GM19043 (cell line): ENCODE measurements at regions not wholly inside any gene's neighbourhood (a gene's known extent, or its start where the extent isn't known, plus 50 kb on each side); places are given as distances from the start of the nearest gene placed in this dataset.
"Not testable (repeated sequence)": the region's sequence is repeated elsewhere in the genome, so short reads cannot be mapped to it uniquely, and the experiment has no call there.

ENCODE experiments used
- ATAC-seq: cut with Tn5 transposase; IDR thresholded peaks from one replicate; pipeline ENCODE4 v1.9.1; 2021; ENCODE audit warnings: low read depth; ENCODE audit not compliant: unreplicated experiment

DNA sequence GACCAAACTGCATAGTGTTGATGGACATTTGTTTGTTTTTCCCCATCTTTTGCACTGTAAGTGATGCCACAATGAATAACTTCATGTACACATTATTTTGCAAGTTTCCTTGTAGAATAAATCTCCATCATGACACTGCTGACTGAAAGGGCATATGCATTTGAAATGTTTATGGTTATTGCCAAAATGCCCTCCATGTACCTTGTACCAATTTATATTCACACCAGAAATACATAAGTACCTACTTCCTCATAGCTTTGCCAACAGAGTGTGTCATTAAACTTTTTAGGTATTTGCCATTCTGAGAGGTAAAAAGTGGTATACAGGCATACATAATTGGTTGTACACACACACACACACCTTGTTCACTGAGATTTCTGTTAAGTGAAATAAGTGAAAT lies 361.0 kb upstream of the PCSK5 start:
- ATAC-seq: no peak

DNA sequence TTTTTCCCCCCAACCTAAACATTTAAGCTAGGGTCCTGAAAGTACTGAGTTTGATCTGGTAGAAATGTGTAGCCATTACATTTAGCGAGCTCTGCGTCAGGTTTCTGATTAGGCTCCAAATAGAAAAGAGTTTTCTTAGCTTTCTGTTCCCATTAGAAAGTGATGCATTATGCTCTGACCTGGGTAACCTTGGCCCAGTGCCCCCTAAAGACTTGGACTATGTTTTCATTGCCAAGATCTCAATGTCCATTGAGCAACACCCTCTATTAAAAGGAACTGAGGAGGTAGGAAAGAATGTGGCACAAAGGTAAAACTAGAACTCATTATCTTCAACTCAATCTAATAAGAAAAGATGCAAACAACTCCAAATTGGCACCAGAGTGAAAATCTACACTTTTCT lies 358.9 kb upstream of the PCSK5 start:
- ATAC-seq: no peak

- ATAC-seq: no peak
Measured at GRCh38 chr9:75532233-75533050, 358.0 kb upstream of the PCSK5 start.

GRCh38 chr9:75539523-75539922 lies 350.9 kb upstream of the PCSK5 start:
- no peak for ATAC-seq

DNA sequence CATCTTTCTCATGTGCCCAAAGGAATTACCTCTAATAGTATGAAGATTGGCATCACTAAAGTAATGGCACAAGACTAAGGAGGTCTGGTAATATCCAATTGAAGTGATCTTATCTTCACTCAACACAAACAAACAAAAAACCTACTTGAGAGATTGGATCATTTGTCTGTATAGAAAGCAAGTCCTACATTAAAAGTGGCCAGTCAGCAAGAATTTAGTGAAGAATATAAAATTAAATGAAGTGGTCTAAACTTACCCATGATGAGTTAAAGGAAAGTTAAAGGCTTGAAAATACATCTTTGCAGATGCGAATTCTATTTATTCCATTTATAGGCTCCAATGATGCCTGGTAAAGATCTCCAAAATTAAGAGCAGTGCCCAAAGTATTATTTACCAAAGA lies 350.3 kb upstream of the PCSK5 start:
- no peak for ATAC-seq

GRCh38 chr9:75541734-75542133 lies 348.7 kb upstream of the PCSK5 start:
- no peak for ATAC-seq

DNA sequence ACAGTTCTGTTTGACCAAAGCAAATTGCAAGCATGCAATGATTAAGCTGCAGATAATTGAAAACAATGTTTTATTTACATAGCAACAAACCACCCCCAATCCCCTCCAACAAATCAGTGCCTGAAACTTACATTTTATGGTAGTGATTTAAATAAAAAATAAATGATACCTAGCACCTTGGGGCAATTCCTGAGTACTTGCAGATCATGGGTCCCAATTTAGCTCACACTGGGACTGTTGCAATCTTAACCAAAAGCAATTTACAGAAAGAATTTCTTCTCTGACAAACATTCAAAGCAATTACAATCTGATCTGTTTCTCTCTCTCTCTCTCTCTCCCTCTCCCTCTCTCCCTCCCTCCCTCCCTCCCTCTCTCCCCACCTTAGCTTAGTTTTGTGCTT lies 345.7 kb upstream of the PCSK5 start:
- no peak for ATAC-seq

- no peak for ATAC-seq
Measured at GRCh38 chr9:75545287-75545686, 345.2 kb upstream of the PCSK5 start.

- ATAC-seq: no peak
Measured at GRCh38 chr9:75548871-75549270, 341.6 kb upstream of the PCSK5 start.

- no peak for ATAC-seq
Measured at GRCh38 chr9:75551861-75552260, 338.6 kb upstream of the PCSK5 start.

DNA sequence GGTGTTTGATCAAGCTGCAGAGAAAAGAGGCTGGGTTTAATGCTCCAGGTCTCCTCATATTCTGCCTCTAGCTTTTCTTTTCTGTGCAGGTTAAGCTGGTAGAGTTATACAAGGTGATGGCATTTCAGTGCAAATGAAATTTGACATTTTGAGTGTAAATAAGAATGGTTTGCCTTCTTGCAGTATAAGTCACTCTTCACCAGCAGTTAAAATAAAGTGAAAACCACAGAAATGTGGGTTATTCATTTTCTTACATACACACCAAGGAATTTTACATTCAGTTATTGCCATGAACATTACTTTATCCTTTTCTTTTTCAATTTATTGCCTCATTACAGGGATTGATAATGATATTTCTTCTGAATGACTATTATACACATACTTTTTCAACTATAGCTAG lies 337.5 kb upstream of the PCSK5 start:
- ATAC-seq: no peak

DNA sequence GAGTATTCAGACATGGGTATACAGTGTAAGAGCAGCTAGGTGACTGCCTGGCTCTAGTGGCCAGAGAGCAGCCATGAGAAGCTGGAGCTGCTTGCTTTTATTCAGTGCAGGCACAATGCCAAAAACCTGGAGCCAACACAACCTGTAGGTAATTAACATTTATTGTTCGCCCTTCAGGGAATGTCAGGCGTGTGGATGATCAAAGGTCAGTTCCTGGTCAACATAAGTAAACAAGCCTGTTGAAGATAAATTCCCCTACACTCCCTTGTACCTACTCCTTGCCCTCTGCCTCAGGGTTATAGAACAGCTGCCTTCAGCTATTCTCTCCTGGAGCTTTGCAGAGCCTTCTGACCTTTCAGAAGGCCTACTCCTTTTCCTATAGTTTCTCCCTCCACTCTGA lies 323.7 kb upstream of the PCSK5 start:
- not testable (repeated sequence) for ATAC-seq

DNA sequence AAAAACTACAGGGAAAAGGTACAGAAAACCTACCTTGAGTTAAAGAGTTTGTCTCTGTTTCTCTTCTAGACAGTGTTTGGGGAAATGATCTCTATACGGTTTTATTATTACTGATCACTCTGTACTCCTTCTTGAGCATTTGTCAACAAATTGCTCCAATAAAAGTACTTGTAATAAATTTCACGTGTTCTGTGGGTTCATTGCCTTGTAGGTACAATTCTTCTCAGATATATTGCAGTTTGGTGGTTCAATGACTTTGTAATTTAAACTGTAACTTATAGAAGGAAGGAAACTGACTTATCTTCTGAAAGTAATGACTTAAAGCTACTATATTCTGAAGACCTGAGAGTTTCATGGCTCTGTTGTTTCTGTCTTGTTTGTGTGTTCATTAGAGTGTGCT lies 319.9 kb upstream of the PCSK5 start:
- no peak for ATAC-seq

GRCh38 chr9:75574569-75574968 lies 315.9 kb upstream of the PCSK5 start:
- no peak for ATAC-seq

DNA sequence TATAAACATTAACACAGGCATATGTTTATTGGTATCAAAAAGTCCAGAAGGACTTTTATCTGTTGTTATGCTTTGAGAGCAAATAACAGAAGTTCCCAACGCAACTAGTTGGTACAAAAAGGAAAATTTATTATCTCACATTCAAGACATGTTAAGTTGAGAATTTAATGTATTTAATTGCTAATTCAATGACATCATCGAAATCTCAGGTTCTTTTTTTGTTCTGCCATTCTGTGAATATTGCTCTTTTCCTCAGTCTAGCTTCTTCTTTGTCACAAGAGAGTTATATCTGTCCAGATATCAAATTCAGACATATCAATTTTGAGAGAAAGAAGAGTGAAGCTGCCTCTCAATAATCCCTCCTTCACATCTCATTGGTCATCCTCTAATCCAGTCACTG lies 307.6 kb upstream of the PCSK5 start:
- ATAC-seq: no peak

DNA sequence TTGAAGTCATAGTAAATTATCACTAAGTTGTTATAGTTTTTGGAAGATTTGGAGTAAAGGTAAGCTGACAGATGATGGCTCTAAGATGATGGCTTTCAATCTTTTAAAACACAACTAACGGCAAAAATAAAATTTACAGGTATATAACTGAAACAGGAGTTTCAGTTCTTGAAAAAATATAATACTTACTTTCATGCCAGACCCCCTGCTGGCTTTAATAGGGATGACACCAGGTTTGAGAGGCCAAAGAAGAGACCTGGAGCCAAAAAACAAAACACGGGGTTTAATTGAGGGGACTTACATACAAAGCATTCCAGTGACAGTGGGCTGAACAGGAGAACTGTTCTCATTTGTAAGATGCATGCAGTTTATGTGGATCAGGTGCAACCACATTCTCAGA lies 301.7 kb upstream of the PCSK5 start:
- no peak for ATAC-seq

DNA sequence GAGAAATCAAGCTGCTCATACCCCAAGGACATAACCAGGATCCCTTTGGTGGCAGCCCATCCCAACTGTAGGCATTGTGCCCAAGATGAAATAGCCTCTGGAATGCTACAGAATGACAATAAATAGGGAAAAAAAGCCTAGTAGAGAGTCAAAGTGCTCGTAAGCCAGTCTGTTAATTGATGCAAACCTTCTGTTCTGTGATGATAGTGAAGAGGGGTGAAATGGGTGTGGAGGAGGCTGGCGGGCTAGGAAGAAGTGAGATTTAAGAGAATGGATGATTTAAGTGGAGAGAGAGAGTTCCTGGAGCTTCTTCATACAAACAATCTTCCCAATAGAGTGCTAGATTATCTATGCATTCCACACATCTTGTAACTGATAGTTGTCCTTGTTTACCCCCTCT lies 301.0 kb upstream of the PCSK5 start:
- no peak for ATAC-seq

DNA sequence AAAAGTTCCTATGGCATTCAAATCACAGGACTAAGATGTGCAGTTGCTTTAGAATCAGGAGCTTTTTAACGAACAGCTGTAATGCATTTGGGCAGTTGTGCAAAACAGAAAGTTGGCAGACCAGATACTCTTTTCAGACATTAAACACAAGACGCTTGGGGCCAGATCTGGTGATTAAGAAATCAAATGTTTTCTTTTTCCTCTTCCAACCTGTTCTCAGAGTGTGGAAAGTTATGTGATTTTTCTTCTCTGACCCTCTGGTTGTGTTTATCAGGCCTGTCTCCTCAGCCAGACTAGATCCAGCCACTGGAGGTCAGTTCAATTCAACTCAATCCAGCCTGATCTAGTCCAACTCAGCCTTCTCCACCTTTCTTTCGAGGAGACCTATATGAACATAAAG lies 298.5 kb upstream of the PCSK5 start:
- ATAC-seq: no peak

DNA sequence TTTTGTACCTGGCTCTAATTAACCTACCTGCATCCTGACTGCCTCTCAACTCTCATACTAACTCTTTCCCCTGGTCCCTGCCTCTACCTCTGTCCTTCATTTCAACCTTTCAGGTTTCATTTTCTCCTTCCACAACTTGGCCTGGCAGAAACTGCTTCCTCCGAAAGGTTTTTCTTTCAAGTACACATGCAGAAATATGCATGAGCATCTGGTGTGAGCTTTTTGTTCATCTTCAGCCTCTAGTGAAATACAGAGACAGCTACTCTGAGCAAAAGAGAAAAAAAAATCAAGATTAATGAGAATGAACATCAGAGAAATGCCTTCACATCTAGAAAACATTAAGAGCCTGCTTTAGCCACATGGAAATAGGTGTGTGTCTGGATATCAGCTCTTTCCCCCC lies 297.9 kb upstream of the PCSK5 start:
- no peak for ATAC-seq

DNA sequence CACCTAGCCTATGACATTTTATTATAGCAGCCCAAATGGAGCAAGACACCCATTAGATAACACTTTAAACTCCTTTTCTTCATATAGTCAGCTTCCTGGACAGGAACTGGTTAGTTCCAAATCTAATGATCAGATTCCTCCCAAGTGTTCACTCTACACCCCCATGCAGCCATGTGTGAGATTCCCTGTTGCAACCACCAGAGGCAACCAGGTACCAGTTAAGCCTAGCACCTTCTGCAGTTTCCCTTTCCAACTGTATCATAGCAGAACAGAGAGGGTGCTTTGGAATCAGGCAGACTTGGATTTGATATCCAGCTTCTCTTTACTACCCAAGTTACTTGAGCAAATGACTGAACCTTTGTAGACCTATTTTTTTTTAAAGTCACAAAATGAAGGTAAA lies 296.6 kb upstream of the PCSK5 start:
- ATAC-seq: no peak

DNA sequence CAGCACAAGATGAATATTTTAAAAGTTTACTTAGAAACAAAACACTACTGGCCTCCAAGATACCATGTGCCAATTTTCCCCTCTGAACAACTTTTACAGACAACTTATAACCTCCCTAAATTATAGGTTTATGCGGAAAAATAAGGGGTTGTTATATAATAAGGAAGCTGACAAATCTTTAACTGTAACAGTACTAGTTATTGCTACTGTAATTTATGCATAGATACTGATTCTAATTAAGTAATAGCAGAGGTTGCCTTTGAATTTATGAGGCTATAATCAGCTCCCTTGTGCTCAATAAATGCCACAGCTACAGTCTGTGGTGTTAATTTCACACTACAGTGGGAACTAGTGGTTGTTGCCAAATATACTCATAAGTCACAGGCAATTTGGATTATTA lies 291.3 kb upstream of the PCSK5 start:
- ATAC-seq: no peak

GRCh38 chr9:75601280-75601679 lies 289.2 kb upstream of the PCSK5 start:
- ATAC-seq: no peak

GRCh38 chr9:75602060-75602459 lies 288.4 kb upstream of the PCSK5 start:
- no peak for ATAC-seq
